DMS 273 treated with DMSO at 0.1 percent for 48 hours (cell line): ENCODE measurements at regions not wholly inside any gene's neighbourhood (a gene's known extent, or its start where the extent isn't known, plus 50 kb on each side); places are given as distances from the start of the nearest gene placed in this dataset.
"Not testable (repeated sequence)": the region's sequence is repeated elsewhere in the genome, so short reads cannot be mapped to it uniquely, and the experiment has no call there.

Experiments used
- DNase-seq: peaks from one replicate; lab custom pipeline; 2025; lab: John Stamatoyannopoulos, UW

DNA sequence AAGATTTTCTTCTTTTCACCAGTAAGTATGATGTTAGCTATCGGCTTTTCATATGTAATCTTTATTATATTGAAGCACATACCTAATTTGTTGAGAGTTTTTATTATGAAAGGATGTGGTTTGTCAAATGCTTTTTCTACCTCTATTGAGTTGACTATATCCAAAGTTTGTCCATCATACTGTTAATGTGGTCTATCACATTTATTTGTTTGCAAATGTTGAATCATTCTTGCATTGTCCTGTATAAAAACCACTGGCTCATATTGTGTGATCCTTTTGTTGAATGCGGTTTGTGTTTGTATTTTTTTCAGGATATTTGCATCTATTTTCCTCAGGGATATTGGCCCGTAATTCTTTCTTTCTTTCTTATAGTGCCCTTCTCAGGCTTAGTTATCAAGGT is 675.5 kb downstream of the NUP35 start:
- no peak for DNase-seq

- no peak for DNase-seq
These were observed 679.4 kb downstream of the NUP35 start for GRCh38 chr2:183803596-183803995.

DNA sequence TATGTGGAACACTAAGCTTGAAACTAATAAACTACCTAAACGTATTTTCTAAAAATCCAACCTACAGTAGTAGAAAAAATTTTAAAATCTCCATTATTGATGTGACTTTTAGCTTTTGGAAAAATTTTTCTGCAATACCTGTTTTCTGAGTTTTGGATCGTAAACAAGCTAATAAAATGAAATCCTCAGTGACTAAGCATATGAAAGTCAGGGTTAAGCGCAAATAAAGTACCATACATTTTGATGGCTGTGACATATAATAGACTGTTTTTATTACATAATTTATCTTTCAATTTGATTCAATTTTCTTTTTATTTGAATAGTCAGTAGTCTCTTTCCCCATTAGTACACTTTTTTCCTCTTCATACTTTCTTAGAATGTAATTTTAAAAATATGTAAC is 683.6 kb downstream of the NUP35 start:
- DNase-seq, result no peak

DNA sequence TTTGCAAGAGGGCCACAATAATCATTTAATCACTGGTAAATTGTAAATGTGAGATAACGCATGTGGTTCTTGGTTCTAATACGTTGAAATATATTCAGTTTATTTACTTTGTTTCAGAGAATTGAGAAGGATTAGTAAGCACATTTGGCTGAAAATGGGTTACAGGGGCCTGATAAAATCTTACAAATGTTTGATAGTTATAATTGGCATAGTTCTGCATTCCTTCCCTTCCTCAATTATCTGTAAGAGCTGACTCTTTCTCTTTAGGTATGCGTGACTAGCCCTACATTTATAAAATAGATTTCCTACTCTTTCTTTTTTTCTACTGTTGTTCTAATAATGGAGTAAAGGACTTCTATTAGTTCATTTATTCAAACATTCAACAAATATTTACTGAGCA is 685.2 kb downstream of the NUP35 start:
- DNase-seq, result no peak

DNA sequence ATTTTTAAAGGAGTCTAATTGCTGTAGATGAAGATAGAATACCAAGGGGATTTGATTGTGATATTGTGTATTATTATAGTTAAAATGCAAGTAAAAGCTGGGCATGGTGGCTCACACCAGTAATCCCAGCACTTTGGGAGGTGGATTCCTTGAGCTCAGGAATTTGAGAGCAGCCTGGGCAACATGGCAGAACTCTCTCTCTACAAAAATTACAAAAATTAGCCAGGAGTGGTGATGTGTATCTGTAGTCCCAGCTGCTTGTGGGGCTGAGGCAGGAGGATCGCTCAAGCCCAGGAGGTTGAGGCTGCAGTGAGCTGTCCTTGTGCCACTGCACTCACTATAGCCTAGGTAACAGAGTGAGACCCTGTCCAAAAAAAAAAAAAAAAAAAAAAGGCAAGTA is 687.0 kb downstream of the NUP35 start:
- DNase-seq, result no peak

DNA sequence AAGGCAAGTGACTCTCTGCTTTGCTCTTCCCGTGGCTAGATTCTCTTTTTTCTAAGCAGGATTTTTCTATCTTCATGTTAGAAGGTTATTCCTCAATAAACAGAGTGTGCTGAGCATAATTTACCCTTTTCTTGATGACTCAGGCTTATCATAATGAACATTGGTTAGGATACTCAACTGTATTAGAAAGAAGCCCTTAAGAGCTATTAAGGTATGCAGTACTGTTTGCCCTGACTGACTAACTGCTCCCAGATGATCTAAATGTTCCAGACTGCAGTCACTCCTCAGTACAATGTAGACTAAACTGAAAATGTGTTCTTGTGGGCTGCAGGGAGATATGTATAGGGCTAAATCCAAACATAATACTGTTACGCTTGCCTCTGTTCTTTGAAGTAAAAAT is 687.8 kb downstream of the NUP35 start:
- DNase-seq, result no peak

GRCh38 chr2:183825710-183826109 is 701.5 kb downstream of the NUP35 start:
- DNase-seq, result no peak

DNA sequence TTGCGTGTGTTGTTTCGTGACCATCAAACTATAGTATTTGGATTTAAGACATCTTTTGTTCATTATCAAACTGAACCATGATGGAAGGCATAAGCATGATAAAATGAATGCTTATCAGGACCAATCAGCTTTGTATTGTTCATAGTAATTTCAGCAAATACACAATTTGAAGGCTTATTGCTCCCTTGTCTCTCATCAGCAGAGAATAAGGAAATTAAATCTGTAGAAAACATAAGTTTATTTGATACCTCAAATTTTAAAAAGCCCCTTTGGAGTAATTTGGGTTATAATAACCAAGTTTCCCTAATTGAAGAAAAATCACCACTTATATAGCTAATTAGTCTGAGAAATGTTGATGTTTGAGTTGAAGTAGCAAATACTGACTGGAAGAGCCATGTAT is 705.7 kb downstream of the NUP35 start:
- no peak for DNase-seq

- DNase-seq, result no peak
These were observed 712.9 kb downstream of the NUP35 start for GRCh38 chr2:183837157-183837556.

DNA sequence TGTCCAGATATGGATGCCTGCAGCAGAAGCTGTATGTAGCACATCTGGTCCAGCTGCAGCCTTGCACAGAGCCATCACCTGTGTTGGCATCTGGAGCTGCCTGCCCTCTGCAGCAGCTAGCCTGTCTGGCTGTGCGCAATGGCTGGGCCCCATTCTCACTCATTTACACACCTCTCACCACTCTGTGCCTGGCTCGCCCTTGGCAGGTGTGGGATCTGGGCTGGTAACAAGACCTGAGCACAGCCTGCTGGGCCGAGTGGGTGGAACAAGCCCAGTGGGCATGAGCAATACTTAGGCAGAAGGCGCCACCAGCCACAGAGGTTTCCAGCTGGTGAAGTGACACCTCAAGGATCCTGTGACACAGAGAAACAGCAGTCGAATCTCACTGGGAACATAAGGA is 714.1 kb downstream of the NUP35 start:
- no peak for DNase-seq

DNA sequence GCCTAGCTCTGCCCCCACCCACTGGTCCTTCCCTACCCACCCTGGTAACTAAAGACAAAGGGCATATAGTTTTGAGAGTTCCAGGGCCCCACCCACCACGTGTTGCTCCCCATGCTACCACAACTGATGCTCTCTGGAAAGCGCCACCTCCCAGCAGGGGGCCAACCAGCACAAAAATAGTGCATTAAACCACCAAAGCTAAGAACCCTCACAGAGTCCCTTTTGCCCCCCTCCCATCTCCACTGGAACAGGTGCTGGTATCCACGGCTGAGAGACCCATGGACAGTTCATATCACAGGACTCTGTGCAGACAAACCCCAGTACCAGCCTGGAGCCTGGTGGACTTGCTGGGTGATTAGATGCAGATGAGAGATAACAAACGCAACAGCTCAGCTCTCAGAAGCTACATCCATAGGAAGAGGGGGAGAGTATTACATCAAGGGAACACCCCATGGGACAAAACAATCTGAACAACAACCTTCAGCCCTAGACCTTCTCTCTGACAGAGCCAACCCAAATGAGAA is 715.9 kb downstream of the NUP35 start:
- no peak for DNase-seq

GRCh38 chr2:183849826-183850225 is 725.6 kb downstream of the NUP35 start:
- not testable (repeated sequence) for DNase-seq

DNA sequence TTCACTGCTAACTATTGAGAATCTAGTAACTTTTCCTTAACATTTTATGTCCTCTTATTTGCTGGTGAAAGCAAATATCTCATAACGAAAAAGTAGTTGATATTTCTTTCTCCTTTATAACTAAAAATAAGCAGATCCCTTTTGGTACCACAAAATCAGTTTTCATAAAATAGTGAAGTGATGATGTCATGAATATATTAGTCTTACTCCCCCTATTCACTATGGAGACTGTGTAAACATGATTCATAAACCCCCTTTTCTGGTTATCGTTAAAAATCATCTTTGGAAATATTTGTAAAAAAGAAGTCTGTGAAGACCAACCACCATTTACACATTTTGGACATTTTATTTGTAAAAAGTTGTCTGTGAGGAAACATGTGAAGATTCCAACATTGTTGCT is 734.9 kb downstream of the NUP35 start:
- no peak for DNase-seq

DNA sequence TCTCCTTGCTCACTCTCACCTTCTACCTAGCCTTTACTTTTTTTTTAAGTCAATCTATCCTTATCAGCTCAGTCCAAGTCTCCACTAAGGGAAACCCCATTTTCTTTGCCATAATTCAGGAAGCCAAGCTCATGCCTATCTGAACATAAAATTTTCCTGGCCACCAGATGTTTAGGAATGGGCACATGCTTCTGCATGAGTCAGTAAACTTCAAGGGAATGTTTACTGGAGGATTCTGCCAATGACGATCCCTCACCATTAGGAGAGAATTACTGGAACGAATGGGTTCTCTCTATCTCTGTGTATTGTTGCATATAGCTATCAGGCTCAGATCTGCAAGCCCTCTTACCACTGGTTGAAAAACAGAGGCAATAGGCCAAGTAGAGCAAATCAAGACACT is 731.7 kb upstream of the ZNF804A start:
- DNase-seq, result no peak

GRCh38 chr2:183867206-183867605 is 731.1 kb upstream of the ZNF804A start:
- no peak for DNase-seq

DNA sequence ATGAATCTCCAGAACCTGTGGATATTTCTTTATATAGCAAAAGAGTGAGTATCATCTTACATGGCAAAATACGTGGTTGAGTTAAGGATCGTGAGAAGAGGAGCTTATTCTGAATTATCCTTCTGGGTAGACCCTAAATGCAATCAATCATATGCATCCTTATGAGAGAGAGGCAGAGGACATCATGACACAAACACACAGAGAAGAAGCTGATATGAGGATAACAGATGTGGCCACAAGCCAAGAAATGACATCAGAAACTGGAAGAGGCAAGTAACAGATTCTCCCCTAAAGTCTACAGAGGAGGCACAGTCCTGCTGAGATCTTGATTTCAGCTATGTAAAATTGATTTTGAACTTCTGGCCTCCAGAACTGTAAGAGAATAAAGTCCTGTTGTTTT is 730.2 kb upstream of the ZNF804A start:
- no peak for DNase-seq

- DNase-seq, result no peak
These were observed 729.6 kb upstream of the ZNF804A start for GRCh38 chr2:183868707-183869106.

- no peak for DNase-seq
These were observed 726.2 kb upstream of the ZNF804A start for GRCh38 chr2:183872131-183872530.

GRCh38 chr2:183881978-183882377 is 716.4 kb upstream of the ZNF804A start:
- DNase-seq, result no peak

DNA sequence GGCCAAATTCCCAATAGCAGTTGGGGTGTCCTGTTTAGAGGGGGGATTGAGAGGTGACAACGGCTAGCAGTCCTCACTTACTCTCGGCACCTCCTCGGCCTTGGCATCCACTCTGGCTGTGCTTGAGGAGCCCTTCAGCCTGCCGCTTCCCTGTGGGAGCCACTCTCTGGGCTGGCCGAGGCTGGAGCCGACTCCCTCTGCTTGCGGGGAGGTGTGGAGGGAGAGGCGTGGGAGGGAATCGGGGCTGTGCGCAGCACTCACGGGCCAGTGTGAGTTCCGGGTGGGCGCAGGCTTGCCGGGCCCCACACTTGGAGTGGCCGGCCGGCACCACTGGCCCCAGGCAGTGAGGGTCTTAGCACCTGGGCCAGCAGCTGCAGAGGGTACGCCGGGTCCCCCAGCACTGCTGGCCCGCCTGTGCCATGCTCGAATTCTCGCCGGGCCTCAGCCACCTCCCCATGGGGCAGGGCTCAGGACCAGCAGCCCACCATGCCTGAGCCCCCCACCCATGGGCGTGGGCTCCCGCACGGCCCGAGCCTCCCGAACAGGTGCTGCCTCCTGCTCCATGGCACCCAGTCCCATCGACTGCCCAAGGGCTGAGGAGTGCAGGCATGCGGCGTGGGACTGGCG is 705.9 kb upstream of the ZNF804A start:
- DNase-seq, result no peak

DNA sequence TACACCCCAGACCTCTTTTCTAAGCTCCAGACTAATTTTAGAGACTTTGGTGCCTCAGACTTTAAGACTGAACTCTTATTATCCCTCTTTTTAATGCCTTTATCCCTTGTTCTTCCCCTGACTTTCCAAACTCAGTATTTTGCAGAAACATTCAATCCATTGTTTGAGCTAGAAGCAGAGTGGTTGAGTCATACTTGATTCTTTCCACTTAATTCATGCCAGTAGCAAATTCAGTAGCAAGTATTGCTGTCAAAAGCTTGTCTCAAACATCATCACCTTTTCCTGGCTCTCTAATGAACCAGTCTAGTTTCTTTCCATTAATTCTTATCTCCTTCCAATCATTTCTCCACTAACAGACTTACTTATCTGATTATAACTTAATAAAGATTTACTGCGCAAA is 699.7 kb upstream of the ZNF804A start:
- no peak for DNase-seq

- no peak for DNase-seq
These were observed 696.4 kb upstream of the ZNF804A start for GRCh38 chr2:183901931-183902330.

DNA sequence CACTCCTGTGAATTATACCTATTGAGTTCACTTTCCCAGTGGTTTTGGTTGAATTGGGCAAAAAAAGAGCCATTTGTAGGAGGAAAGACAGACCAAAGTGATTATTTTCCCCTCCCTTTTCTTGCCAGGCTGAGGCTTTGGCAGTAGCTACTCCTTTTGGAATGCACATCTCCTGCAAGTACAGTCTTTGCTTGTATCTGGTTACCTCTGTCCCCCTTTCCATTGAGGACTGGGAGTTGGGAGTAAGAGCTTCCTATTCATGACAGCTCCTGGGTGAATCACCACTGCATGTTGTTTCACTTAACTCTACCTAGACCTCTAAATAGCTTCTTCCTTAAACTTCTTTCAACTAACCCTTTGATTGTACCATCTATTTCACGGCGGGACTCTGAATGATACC is 695.3 kb upstream of the ZNF804A start:
- no peak for DNase-seq

DNA sequence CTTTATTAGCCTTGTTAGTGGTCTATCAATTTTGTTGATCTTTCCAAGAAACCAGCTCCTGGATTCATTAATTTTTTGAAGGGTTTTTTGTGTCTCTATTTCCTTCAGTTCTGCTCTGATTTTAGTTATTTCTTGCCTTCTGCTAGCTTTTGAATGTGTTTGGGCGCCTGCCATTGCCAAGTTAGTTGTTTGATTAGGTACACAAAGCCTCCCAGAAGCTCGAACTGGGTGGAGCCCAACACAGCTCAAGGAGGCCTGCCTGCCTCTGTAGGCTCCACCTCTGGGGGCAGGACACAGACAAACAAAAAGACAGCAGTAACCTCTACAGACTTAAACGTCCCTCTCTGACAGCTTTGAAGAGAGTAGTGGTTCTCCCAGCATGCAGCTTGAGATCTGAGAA is 682.3 kb upstream of the ZNF804A start:
- not testable (repeated sequence) for DNase-seq

- DNase-seq, result no peak
These were observed 679.2 kb upstream of the ZNF804A start for GRCh38 chr2:183919167-183919566.
